GM23338 (cell line): ENCODE measurements at regions not wholly inside any gene's neighbourhood (a gene's known extent, or its start where the extent isn't known, plus 50 kb on each side); places are given as distances from the start of the nearest gene placed in this dataset.

Source experiments
- ATAC-seq: fragments of 200-7000 bp; cut with Tn5 transposase; 3 replicates; pipeline ENCODE4 v1.9.1; 2020
- DNase-seq: peaks from one replicate; pipeline ENCODE4 v3.0.0-alpha.2; 2015; ENCODE audit warnings: low spot score
- H2AFZ ChIP-seq: fragments of 200-600 bp; sonication (generic); 2 replicates; pipeline ENCODE4 v1.8.0; 2016; ENCODE audit warnings: antibody characterized with exemption, mild to moderate bottlenecking, moderate library complexity
- H3F3A ChIP-seq: fragments of 200-600 bp; sonication (generic); replicated peaks from 2 replicates; pipeline ENCODE4 v1.8.0; 2017; ENCODE audit warnings: antibody characterized with exemption, mixed run types, low read depth
- H3K27ac ChIP-seq: fragments of 200-600 bp; sonication (generic); 2 replicates; pipeline ENCODE4 v1.6.1; 2016; ENCODE audit warnings: low read depth
- H3K27me3 ChIP-seq: fragments of 200-600 bp; sonication (generic); 2 replicates; pipeline ENCODE4 v1.8.0; 2016; ENCODE audit warnings: mild to moderate bottlenecking, mixed run types, moderate library complexity; ENCODE audit not compliant: insufficient read depth
- H3K36me3 ChIP-seq: fragments of 200-600 bp; sonication (generic); 2 replicates; pipeline ENCODE4 v1.8.0; 2016; ENCODE audit warnings: mild to moderate bottlenecking; ENCODE audit not compliant: insufficient read depth
- H3K4me1 ChIP-seq: fragments of 200-600 bp; sonication (generic); 2 replicates; pipeline ENCODE4 v1.8.0; 2016; ENCODE audit warnings: mild to moderate bottlenecking, moderate library complexity; ENCODE audit not compliant: insufficient read depth
- H3K4me2 ChIP-seq: fragments of 200-600 bp; sonication (generic); 2 replicates; pipeline ENCODE4 v1.7.1; 2017; ENCODE audit warnings: mixed run types
- H3K4me3 ChIP-seq: fragments of 200-600 bp; sonication (generic); 2 replicates; pipeline ENCODE4 v1.6.1; 2016; ENCODE audit warnings: mixed run types
- H3K79me2 ChIP-seq: fragments of 200-600 bp; sonication (generic); replicated peaks from 2 replicates; pipeline ENCODE4 v1.8.0; 2017; ENCODE audit warnings: mild to moderate bottlenecking; ENCODE audit not compliant: insufficient read depth
- H3K9me2 ChIP-seq: fragments of 200-600 bp; sonication (generic); 2 replicates; pipeline ENCODE4 v1.8.0; 2017; ENCODE audit not compliant: insufficient read depth
- H4K20me1 ChIP-seq: fragments of 200-600 bp; sonication (generic); replicated peaks from 2 replicates; pipeline ENCODE4 v1.8.0; 2017; ENCODE audit warnings: mild to moderate bottlenecking; ENCODE audit not compliant: insufficient read depth
- H3K27ac Mint-ChIP-seq: 2 replicates; pipeline ENCODE4 v1.8.0; 2020; ENCODE audit warnings: inconsistent platforms, mild to moderate bottlenecking, moderate library complexity, mixed read lengths
- H3K27me3 Mint-ChIP-seq: 3 replicates; pipeline ENCODE4 v1.8.0; 2022; ENCODE audit warnings: low read depth, mild to moderate bottlenecking, moderate library complexity, mixed read lengths, inconsistent platforms; ENCODE audit not compliant: insufficient read depth, poor library complexity
- H3K36me3 Mint-ChIP-seq: 3 replicates; pipeline ENCODE4 v1.8.0; 2021; ENCODE audit warnings: low read depth, mild to moderate bottlenecking, inconsistent platforms, moderate library complexity, mixed read lengths
- H3K4me1 Mint-ChIP-seq: 3 replicates; pipeline ENCODE4 v1.8.0; 2020; ENCODE audit warnings: mild to moderate bottlenecking, inconsistent platforms, mixed read lengths
- H3K4me3 Mint-ChIP-seq: 3 replicates; pipeline ENCODE4 v1.8.0; 2021; ENCODE audit warnings: moderate library complexity, mild to moderate bottlenecking, inconsistent platforms, mixed read lengths
- H3K9me3 Mint-ChIP-seq: 3 replicates; pipeline ENCODE4 v1.8.0; 2020; ENCODE audit warnings: moderate library complexity, mild to moderate bottlenecking, inconsistent platforms, mixed read lengths
- CREB1 ChIP-seq: fragments of 250-450 bp; sonication (Bioruptor Pico); IDR thresholded peaks from 2 replicates; pipeline ENCODE4 v1.5.0; 2020; ENCODE audit warnings: low read depth, mild to moderate bottlenecking, moderate library complexity
- ETS1 ChIP-seq: IDR thresholded peaks from 2 replicates; pipeline ENCODE4 v1.6.1; 2016; ENCODE audit warnings: antibody characterized with exemption
- EZH2 ChIP-seq: fragments of 200-600 bp; sonication (generic); IDR thresholded peaks from one replicate; pipeline ENCODE4 v1.8.0; 2017; ENCODE audit warnings: antibody characterized with exemption, mild to moderate bottlenecking, low read depth; ENCODE audit not compliant: unreplicated experiment
- JUNB ChIP-seq: IDR thresholded peaks from one replicate; pipeline ENCODE4 v1.6.1; 2016; ENCODE audit warnings: antibody characterized with exemption; ENCODE audit not compliant: unreplicated experiment
- NANOG ChIP-seq: IDR thresholded peaks from 2 replicates; pipeline ENCODE4 v1.6.1; 2016; ENCODE audit warnings: antibody characterized with exemption, borderline replicate concordance
- POLR2AphosphoS5 ChIP-seq: IDR thresholded peaks from 2 replicates; pipeline ENCODE4 v1.6.1; 2016; ENCODE audit warnings: antibody characterized with exemption, low read depth
- ZNF331 ChIP-seq: fragments of 250-450 bp; sonication (Bioruptor Pico); IDR thresholded peaks from 2 replicates; pipeline ENCODE4 v1.5.0; 2020; ENCODE audit warnings: low read depth, mild to moderate bottlenecking, moderate library complexity
- TF ChIP-seq, protein P1 (sequence below): IDR thresholded peaks from one replicate; pipeline ENCODE4 v1.6.1; 2018; ENCODE audit warnings: antibody characterized with exemption; ENCODE audit not compliant: unreplicated experiment
- TF ChIP-seq, protein P2 (sequence below), 2 experiments: fragments of 200-600 bp in 1 of 2; sonication (generic) in 1 of 2; conservative IDR thresholded peaks; 2 replicates each; pipeline versions ENCODE4 v1.5.1 to v1.6.1; 2016 to 2017; ENCODE audit warnings: antibody characterized with exemption in 2 of 2, low read depth in 2 of 2, mild to moderate bottlenecking in 2 of 2, moderate library complexity in 1 of 2

DNA sequence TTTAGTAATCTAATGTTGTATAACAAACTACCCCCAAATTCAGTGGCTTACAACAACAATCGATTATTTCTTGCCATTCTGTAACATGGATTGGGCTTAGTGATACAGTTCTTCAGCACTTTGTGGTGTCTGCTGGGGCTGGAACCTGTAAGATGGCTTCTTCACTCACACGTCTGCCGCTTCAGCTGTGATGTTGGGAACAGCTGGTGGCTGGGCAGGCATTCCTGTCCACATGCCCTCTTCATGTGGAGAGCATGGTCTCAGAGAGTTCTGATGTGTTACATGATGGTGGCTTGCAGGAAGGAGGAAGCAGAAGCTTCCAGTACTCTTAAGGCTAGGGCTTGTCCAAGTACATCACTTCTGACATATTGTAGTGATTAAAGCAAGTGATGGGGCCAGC lies 276.9 kb downstream of the PTBP2 start:
- Histone ChIP-seq H3K79me2 (no peaks in the 10 kb centered on the region), H3K27ac (no peak overlapping the region), H3K4me1 (no peaks in the 10 kb centered on the region), H3K4me2 (no peak overlapping the region), H2AFZ (no peak overlapping the region), H3K27me3 (no peaks in the 10 kb centered on the region), H3F3A (no peaks in the 10 kb centered on the region), H3K9me2 (no peaks in the 10 kb centered on the region), H4K20me1 (no peaks in the 10 kb centered on the region), H3K36me3 (no peaks in the 10 kb centered on the region), H3K4me3 (no peak overlapping the region)
- no peaks in the 10 kb centered on the region for H3K9me3 Mint-ChIP-seq
- H3K27me3 Mint-ChIP-seq, result peaks cover 3% of the 10 kb centered on the region
- H3K27ac Mint-ChIP-seq, result no peak overlapping the region
- DNase-seq (no peak), ATAC-seq (no peak)
- H3K4me1 Mint-ChIP-seq, result no peaks in the 10 kb centered on the region
- H3K36me3 Mint-ChIP-seq, result no peaks in the 10 kb centered on the region
- no peak overlapping the region for H3K4me3 Mint-ChIP-seq
- no peak for TF ChIP-seq ETS1
- no peak for TF ChIP-seq POLR2AphosphoS5
- TF ChIP-seq JUNB, result no peak

- Histone ChIP-seq H3K36me3 (no peaks in the 10 kb centered on the region), H3K27me3 (no peaks in the 10 kb centered on the region)
Measured at GRCh38 chr1:96999191-96999590, 277.6 kb downstream of the PTBP2 start.

More at GRCh38 chr1:96999191-96999590, 277.6 kb downstream of the PTBP2 start:
- Mint-ChIP-seq H3K27ac (no peak overlapping the region), H3K27me3 (peaks cover 3% of the 10 kb centered on the region), H3K36me3 (no peaks in the 10 kb centered on the region), H3K4me3 (no peak overlapping the region), H3K9me3 (no peaks in the 10 kb centered on the region), H3K4me1 (no peaks in the 10 kb centered on the region)
- no peak for ATAC-seq
- no peaks in the 10 kb centered on the region for H3K79me2 ChIP-seq
- H3K9me2 ChIP-seq, result no peaks in the 10 kb centered on the region
- no peak overlapping the region for H2AFZ ChIP-seq
- DNase-seq, result no peak
- no peak overlapping the region for H3K4me3 ChIP-seq
- H3K4me2 ChIP-seq, result no peak overlapping the region
- no peak overlapping the region for H3K27ac ChIP-seq
- TF ChIP-seq CREB1 (no peak), POLR2AphosphoS5 (no peak), EZH2 (no peak), NANOG (no peak), ZNF331 (no peak)
- TF ChIP-seq, protein P1, sequence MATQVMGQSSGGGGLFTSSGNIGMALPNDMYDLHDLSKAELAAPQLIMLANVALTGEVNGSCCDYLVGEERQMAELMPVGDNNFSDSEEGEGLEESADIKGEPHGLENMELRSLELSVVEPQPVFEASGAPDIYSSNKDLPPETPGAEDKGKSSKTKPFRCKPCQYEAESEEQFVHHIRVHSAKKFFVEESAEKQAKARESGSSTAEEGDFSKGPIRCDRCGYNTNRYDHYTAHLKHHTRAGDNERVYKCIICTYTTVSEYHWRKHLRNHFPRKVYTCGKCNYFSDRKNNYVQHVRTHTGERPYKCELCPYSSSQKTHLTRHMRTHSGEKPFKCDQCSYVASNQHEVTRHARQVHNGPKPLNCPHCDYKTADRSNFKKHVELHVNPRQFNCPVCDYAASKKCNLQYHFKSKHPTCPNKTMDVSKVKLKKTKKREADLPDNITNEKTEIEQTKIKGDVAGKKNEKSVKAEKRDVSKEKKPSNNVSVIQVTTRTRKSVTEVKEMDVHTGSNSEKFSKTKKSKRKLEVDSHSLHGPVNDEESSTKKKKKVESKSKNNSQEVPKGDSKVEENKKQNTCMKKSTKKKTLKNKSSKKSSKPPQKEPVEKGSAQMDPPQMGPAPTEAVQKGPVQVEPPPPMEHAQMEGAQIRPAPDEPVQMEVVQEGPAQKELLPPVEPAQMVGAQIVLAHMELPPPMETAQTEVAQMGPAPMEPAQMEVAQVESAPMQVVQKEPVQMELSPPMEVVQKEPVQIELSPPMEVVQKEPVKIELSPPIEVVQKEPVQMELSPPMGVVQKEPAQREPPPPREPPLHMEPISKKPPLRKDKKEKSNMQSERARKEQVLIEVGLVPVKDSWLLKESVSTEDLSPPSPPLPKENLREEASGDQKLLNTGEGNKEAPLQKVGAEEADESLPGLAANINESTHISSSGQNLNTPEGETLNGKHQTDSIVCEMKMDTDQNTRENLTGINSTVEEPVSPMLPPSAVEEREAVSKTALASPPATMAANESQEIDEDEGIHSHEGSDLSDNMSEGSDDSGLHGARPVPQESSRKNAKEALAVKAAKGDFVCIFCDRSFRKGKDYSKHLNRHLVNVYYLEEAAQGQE, result no peak
- TF ChIP-seq, protein P2, sequence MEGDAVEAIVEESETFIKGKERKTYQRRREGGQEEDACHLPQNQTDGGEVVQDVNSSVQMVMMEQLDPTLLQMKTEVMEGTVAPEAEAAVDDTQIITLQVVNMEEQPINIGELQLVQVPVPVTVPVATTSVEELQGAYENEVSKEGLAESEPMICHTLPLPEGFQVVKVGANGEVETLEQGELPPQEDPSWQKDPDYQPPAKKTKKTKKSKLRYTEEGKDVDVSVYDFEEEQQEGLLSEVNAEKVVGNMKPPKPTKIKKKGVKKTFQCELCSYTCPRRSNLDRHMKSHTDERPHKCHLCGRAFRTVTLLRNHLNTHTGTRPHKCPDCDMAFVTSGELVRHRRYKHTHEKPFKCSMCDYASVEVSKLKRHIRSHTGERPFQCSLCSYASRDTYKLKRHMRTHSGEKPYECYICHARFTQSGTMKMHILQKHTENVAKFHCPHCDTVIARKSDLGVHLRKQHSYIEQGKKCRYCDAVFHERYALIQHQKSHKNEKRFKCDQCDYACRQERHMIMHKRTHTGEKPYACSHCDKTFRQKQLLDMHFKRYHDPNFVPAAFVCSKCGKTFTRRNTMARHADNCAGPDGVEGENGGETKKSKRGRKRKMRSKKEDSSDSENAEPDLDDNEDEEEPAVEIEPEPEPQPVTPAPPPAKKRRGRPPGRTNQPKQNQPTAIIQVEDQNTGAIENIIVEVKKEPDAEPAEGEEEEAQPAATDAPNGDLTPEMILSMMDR (conservative IDR thresholded peaks at IDR 0.05; ENCODE audit: low read depth in 2 of 2), result no peak
- no peaks in the 10 kb centered on the region for H3K4me1 ChIP-seq
- no peaks in the 10 kb centered on the region for H3F3A ChIP-seq
- no peaks in the 10 kb centered on the region for H4K20me1 ChIP-seq
